Tibial artery (tissue), 4 donors: ENCODE measurements at regions not wholly inside any gene's neighbourhood (a gene's known extent, or its start where the extent isn't known, plus 50 kb on each side); places are given as distances from the start of the nearest gene placed in this dataset.

Experiments used
- DNase-seq, 2 donors: peaks; one replicate each; pipeline ENCODE4 v3.0.0-alpha.2; 2019
- H3K27ac ChIP-seq, 2 donors: fragments of 200-600 bp; sonication (generic) in 1 of 2; 1 replicate in 1 of 2; 2 replicates in 1 of 2; pipeline ENCODE4 v1.5.1; 2018 to 2019; ENCODE audit warnings: mild to moderate bottlenecking in 1 of 2
- H3K27me3 ChIP-seq, 2 donors: fragments of 200-600 bp; sonication (generic) in 1 of 2; one replicate each; pipeline versions ENCODE4 v1.5.1 to v1.6.0; 2016 to 2019
- H3K36me3 ChIP-seq, 3 donors: fragments of 200-600 bp; sonication (generic) in 2 of 3; one replicate each; pipeline ENCODE4 v1.5.1; 2016 to 2019; ENCODE audit warnings: mild to moderate bottlenecking in 2 of 3
- H3K4me1 ChIP-seq, 4 donors: fragments of 200-600 bp; sonication (generic) in 2 of 4; 1 replicate in 3 of 4; 2 replicates in 1 of 4; pipeline ENCODE4 v1.5.1; 2016 to 2019
- H3K4me3 ChIP-seq, 2 donors: fragments of 200-600 bp; sonication (generic) in 1 of 2; 1 replicate in 1 of 2; 2 replicates in 1 of 2; pipeline ENCODE4 v1.5.1; 2018 to 2019; ENCODE audit warnings: mild to moderate bottlenecking in 2 of 2
- H3K9me3 ChIP-seq, 3 donors: fragments of 200-600 bp; sonication (generic) in 1 of 3; one replicate each; pipeline ENCODE4 v1.5.1; 2016 to 2019
- CTCF ChIP-seq, 2 experiments: fragments of 200-600 bp in 1 of 2; fragments of 450-650 bp in 1 of 2; IDR thresholded peaks; one replicate each; pipeline ENCODE4 v1.5.1; 2017 to 2019; ENCODE audit warnings: antibody characterized with exemption in 2 of 2, mild to moderate bottlenecking in 1 of 2, moderate library complexity in 1 of 2
- intact Hi-C: fragments of 100-400 bp; cut with DNase I; formaldehyde crosslinking; loops from one replicate; pipeline ENCODE4 v1.15.0; 2023; ENCODE audit warnings: low total_unique reads

GRCh38 chr7:35492451-35493175, 202.3 kb downstream of the HERPUD2 start:
- Histone ChIP-seq H3K36me3 (no peaks in the 10 kb centered on the region), H3K4me1 (no peaks in the 10 kb centered on the region), H3K4me3 (no peak overlapping the region), H3K27ac (no peak overlapping the region), H3K9me3 (no peaks in the 10 kb centered on the region), H3K27me3 (peaks cover 0 to 3% of the 10 kb centered on the region in 2 donors)
- DNase-seq: no peak
- no peak for TF ChIP-seq CTCF (IDR thresholded peaks at IDR 0.05)
- intact Hi-C loops: no loop called here

- H3K36me3 ChIP-seq: no peaks in the 10 kb centered on the region
- no peaks in the 10 kb centered on the region for H3K9me3 ChIP-seq
- H3K4me3 ChIP-seq: no peak overlapping the region
- TF ChIP-seq CTCF (IDR thresholded peaks at IDR 0.05): no peak
- intact Hi-C loops: no loop called here
- DNase-seq: no peak
- H3K27ac ChIP-seq: no peak overlapping the region
- H3K27me3 ChIP-seq: peaks cover 0 to under 1% of the 10 kb centered on the region in 2 donors
- H3K4me1 ChIP-seq: no peaks in the 10 kb centered on the region
Observed at GRCh38 chr7:35491233-35491632, 203.7 kb downstream of the HERPUD2 start.

GRCh38 chr7:35487841-35488240, 207.1 kb downstream of the HERPUD2 start:
- TF ChIP-seq CTCF (IDR thresholded peaks at IDR 0.05): no peak
- no peak for DNase-seq
- no peak overlapping the region for H3K4me3 ChIP-seq
- H3K4me1 ChIP-seq: no peaks in the 10 kb centered on the region
- H3K27ac ChIP-seq: no peak overlapping the region
- intact Hi-C loops: no loop called here
- H3K27me3 ChIP-seq: no peaks in the 10 kb centered on the region
- H3K9me3 ChIP-seq: no peaks in the 10 kb centered on the region
- H3K36me3 ChIP-seq: no peaks in the 10 kb centered on the region

GRCh38 chr7:35487402-35487801, 207.5 kb downstream of the HERPUD2 start:
- no peaks in the 10 kb centered on the region for H3K36me3 ChIP-seq
- H3K4me3 ChIP-seq: no peak overlapping the region
- H3K9me3 ChIP-seq: no peaks in the 10 kb centered on the region
- intact Hi-C loops: no loop called here
- no peak overlapping the region for H3K27ac ChIP-seq
- no peak for TF ChIP-seq CTCF (IDR thresholded peaks at IDR 0.05)
- no peak for DNase-seq
- H3K27me3 ChIP-seq: no peaks in the 10 kb centered on the region
- H3K4me1 ChIP-seq: no peaks in the 10 kb centered on the region

- DNase-seq: no peak
- H3K27ac ChIP-seq: no peak overlapping the region
- no peaks in the 10 kb centered on the region for H3K36me3 ChIP-seq
- intact Hi-C loops: no loop called here
- no peaks in the 10 kb centered on the region for H3K4me1 ChIP-seq
- no peaks in the 10 kb centered on the region for H3K27me3 ChIP-seq
- H3K4me3 ChIP-seq: no peak overlapping the region
- no peak for TF ChIP-seq CTCF (IDR thresholded peaks at IDR 0.05)
- no peaks in the 10 kb centered on the region for H3K9me3 ChIP-seq
Observed at GRCh38 chr7:35485436-35485835, 209.5 kb downstream of the HERPUD2 start.

- intact Hi-C loops: no loop called here
- H3K9me3 ChIP-seq: no peaks in the 10 kb centered on the region
- no peak for DNase-seq
- no peaks in the 10 kb centered on the region for H3K36me3 ChIP-seq
- no peak for TF ChIP-seq CTCF (IDR thresholded peaks at IDR 0.05)
- no peaks in the 10 kb centered on the region for H3K4me1 ChIP-seq
- H3K4me3 ChIP-seq: no peak overlapping the region
- no peak overlapping the region for H3K27ac ChIP-seq
- H3K27me3 ChIP-seq: no peaks in the 10 kb centered on the region
Observed at GRCh38 chr7:35483568-35483967, 211.4 kb downstream of the HERPUD2 start.
